ENCODE measurements at regions not wholly inside any gene's neighbourhood (a gene's known extent, or its start where the extent isn't known, plus 50 kb on each side); places are given as distances from the start of the nearest gene placed in this dataset.

GRCh38 chr1:112778137-112778536, 63.0 kb upstream of the PPM1J start:
- Mint-ChIP-seq H3K4me3 (no peak overlapping the region), H3K9me3 (no peaks in the 10 kb centered on the region), H3K36me3 (ENCODE audit: low read depth) (no peaks in the 10 kb centered on the region), H3K4me1 (ENCODE audit: low read depth) (no peaks in the 10 kb centered on the region), H3K27me3 (no peaks in the 10 kb centered on the region), H3K27ac (no peak overlapping the region)
- no peak for DNase-seq

DNA sequence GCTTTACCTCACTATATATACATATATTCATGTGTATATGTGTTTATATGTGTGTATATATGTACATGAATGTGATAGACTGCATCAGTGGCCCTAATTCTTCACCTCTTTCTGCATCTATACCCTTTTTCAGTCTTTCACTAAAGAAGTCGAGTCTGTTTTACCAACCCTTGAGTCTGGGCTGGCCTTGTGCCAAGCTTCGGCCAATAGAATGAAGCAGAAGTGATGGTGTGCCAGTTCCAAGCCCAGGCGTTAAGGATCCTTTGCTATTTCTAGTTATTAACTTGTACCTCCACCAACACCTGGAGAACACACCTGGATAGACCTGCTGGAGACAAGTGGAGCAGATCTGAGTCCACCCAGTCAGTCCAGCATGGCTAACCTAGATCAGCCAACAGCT, 61.6 kb upstream of the PPM1J start:
- Mint-ChIP-seq H3K4me1 (ENCODE audit: low read depth) (no peaks in the 10 kb centered on the region), H3K27ac (no peak overlapping the region), H3K27me3 (peaks cover 3% of the 10 kb centered on the region), H3K36me3 (ENCODE audit: low read depth) (no peaks in the 10 kb centered on the region), H3K4me3 (no peak overlapping the region), H3K9me3 (no peaks in the 10 kb centered on the region)
- no peak for DNase-seq

DNA sequence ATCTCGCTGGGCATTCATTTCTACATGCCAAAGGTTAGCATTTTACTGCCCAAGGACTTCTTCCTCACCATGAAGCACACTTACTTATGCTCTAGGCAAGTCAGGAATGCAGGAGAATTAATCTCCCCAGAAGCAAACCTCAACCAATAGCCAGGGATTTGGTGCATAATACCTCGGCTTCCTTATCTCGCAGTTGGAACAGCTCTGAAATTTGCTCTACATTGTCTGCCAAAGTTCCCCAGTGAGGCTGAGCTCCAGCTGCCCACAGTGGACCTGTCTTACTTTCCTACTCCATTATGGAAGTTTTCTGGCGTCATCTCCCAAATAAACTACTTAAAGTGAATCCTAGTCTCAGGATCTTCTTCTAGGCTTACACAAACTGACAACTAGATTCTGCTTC, 57.6 kb upstream of the PPM1J start:
- Mint-ChIP-seq H3K4me3 (no peak overlapping the region), H3K27ac (no peak overlapping the region), H3K4me1 (ENCODE audit: low read depth) (peaks cover 7% of the 10 kb centered on the region), H3K9me3 (no peaks in the 10 kb centered on the region), H3K36me3 (ENCODE audit: low read depth) (no peaks in the 10 kb centered on the region), H3K27me3 (peaks cover 5% of the 10 kb centered on the region)
- no peak for DNase-seq

DNA sequence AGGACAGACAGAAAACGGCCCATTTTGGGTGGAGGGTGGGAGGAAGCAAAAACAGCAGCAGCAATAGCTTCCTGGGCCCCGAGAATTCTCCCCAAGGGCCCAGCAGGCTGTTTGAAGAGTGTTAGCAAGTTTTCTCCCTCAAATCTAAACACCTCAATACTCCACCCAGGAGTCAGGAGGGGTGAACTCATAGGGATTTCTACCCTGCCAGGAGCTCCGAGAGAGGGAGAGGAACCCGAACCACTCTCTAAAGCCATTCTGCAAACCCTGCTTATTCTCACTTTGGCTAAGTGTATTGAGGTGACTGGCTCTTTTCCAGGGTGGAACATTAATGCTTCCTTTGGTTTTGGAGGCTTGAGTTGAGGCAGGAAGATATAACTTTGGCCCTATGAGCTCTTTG, 55.6 kb upstream of the PPM1J start:
- DNase-seq, result no peak
- no peak overlapping the region for H3K27ac Mint-ChIP-seq
- H3K4me3 Mint-ChIP-seq, result no peak overlapping the region
- no peaks in the 10 kb centered on the region for H3K36me3 Mint-ChIP-seq (ENCODE audit: low read depth)
- H3K9me3 Mint-ChIP-seq, result peaks cover 4% of the 10 kb centered on the region
- H3K27me3 Mint-ChIP-seq, result peaks cover 13% of the 10 kb centered on the region
- H3K4me1 Mint-ChIP-seq (ENCODE audit: low read depth), result peaks cover 7% of the 10 kb centered on the region

DNA sequence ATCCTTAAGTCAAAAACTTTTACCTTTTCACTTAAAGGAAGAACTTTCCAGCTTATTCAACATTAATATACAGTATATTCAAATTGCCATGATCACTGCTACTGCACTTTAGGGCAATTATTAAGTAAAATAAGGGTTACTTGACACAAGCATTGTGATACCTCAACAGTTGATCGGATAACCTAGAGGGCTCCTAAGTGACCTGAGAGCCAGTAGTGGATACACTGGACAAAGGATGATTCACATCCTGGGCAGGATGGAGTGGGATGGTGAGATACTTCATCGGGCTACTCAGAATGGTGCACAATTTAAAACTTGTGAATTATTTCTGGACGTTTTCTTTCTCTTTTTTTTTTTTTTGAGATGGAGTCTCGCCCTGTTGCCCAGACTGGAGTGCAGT, 54.5 kb upstream of the PPM1J start:
- Mint-ChIP-seq H3K4me3 (no peak overlapping the region), H3K4me1 (ENCODE audit: low read depth) (peaks cover 7% of the 10 kb centered on the region), H3K36me3 (ENCODE audit: low read depth) (no peaks in the 10 kb centered on the region), H3K27ac (no peak overlapping the region), H3K27me3 (peaks cover 14% of the 10 kb centered on the region), H3K9me3 (peaks cover 4% of the 10 kb centered on the region)
- no peak for DNase-seq

GRCh38 chr1:112767646-112768045, 52.5 kb upstream of the PPM1J start:
- Mint-ChIP-seq H3K36me3 (ENCODE audit: low read depth) (no peaks in the 10 kb centered on the region), H3K9me3 (peaks cover 4% of the 10 kb centered on the region), H3K4me3 (no peak overlapping the region), H3K27me3 (peaks cover 16% of the 10 kb centered on the region), H3K27ac (no peak overlapping the region), H3K4me1 (ENCODE audit: low read depth) (peaks cover 7% of the 10 kb centered on the region)
- DNase-seq, result no peak
